Posterior cingulate gyrus (tissue), 11 donors: ENCODE measurements at regions not wholly inside any gene's neighbourhood (a gene's known extent, or its start where the extent isn't known, plus 50 kb on each side); places are given as distances from the start of the nearest gene placed in this dataset.
"Not testable (repeated sequence)": the region's sequence is repeated elsewhere in the genome, so short reads cannot be mapped to it uniquely, and the experiment has no call there.

Source experiments
- DNase-seq, 10 donors: peaks; one replicate each; pipeline versions ENCODE4 v3.0.0 to v3.0.0-alpha.2; 2020 to 2021; ENCODE audit warnings: mixed read lengths in 3 of 10
- intact Hi-C: fragments of 100-400 bp; cut with DNase I; formaldehyde crosslinking; loops from one replicate; pipeline ENCODE4 v1.15.1; 2023

- no peak for DNase-seq
- intact Hi-C loops: no loop called here
Observed at GRCh38 chr18:60020107-60020925, 120.5 kb downstream of the PMAIP1 start.

DNA sequence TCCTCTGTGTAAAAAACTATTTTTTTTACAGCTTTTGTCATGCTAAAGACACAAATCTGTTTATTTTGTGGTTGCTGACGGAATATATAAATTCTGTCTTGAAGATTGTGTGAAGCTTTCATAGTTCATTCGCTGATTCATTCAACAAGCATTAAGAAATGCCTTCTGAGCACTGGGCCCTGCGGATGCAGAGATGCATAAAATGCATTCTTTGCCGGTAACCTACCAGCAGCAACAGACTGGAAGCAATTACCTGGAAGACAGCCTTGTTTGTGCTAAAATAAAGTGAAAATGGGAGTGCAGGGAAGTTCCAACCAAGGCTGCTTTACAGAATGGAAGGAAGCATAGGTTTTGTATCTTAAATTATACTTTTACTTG, 119.7 kb downstream of the PMAIP1 start:
- no peak for DNase-seq

GRCh38 chr18:60018618-60019462, 119.0 kb downstream of the PMAIP1 start:
- intact Hi-C loops: no loop called here
- DNase-seq: no peak

More for the DNA sequence above, 119.7 kb downstream of the PMAIP1 start:
- intact Hi-C loops: no loop called here

- intact Hi-C loops, DNase-seq: not testable (repeated sequence)
Observed at GRCh38 chr18:60018134-60018533, 118.3 kb downstream of the PMAIP1 start.

DNA sequence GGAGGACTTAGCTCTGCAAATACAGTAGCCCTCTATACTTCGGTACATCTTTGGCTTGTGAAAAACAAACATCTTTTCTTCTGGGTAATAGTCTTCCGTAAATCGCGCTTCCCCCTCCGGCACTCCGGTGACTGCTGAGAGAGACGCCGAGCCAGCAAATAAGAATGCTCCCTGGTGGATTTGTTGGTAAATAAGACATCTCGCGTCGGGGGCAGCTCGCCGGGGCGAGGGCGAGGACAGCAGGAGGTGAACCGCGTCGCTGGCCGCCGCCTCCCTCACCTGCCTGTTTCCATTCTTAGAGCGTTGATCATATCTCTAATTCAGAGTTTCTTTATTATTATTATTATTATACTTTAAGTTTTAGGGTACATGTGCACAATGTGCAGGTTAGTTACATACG, 117.6 kb downstream of the PMAIP1 start:
- intact Hi-C loops: no loop called here
- peak in 1 of 10 donors; percentile 34 for DNase-seq

DNA sequence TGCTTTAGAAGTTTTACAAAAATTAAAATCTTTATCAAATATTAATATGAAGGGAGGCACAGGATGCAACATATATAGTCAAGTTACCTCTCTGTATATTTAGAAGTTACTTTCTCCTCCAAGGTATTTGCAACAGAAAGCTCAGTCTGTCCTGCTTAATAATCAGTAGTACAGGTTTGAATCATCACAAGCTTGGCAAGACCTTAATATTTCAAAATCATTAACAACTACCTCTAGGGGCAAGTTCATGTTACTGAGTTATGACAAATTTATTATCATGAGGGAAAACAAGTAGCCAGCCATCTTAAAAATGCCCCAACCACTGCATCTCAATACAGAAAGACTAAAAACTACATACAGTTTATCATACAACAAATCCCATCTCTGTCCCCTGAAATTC, 116.0 kb downstream of the PMAIP1 start:
- intact Hi-C loops, DNase-seq: not testable (repeated sequence)

DNA sequence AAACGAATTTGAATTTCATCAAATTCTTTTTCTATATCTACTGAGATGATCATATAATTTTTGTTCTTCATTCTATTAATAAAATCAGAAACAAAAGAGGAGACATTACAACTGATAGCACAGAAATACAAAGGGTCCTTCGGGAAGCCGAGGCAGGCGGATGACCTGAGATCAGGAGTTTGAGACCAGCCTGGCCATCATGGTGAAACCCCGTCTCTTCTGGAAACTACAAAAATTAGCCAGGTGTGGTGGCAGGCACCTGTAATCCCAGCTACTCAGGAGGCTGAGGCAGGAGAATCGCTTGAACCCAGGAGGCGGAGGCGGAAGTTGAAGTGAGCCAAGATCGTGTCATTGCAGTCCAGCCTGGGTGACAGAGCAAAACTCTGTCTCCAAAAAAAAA, 113.4 kb downstream of the PMAIP1 start:
- intact Hi-C loops: not testable (repeated sequence)
- DNase-seq: peak in 1 of 10 donors; percentile 65

- intact Hi-C loops: no loop called here
- peak in 2 of 10 donors; percentile 65 to 70 for DNase-seq
Observed at GRCh38 chr18:60010984-60011383, 111.2 kb downstream of the PMAIP1 start.

- DNase-seq: peak in 1 of 10 donors; percentile 62
- intact Hi-C loops: no loop called here
Observed at GRCh38 chr18:60010513-60010912, 110.7 kb downstream of the PMAIP1 start.

DNA sequence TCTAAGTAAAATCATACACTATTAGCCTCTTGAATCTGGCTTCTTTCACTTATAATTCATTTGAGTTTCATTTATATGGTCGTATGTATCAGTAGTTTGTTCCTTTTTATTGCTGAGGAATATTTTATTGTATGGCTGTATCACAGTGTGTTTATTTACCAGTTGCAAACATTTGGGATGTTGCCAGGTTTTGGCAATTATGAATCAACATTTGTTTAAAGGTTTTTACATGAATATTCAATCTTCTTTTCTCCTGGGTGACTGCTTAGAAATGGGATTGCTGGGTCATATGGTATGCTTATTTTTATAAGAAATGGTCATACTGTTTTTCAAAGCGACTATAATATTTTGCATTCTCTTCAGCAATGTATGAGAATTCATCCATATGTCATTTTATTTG, 107.9 kb downstream of the PMAIP1 start:
- intact Hi-C loops: no loop called here
- DNase-seq: no peak

DNA sequence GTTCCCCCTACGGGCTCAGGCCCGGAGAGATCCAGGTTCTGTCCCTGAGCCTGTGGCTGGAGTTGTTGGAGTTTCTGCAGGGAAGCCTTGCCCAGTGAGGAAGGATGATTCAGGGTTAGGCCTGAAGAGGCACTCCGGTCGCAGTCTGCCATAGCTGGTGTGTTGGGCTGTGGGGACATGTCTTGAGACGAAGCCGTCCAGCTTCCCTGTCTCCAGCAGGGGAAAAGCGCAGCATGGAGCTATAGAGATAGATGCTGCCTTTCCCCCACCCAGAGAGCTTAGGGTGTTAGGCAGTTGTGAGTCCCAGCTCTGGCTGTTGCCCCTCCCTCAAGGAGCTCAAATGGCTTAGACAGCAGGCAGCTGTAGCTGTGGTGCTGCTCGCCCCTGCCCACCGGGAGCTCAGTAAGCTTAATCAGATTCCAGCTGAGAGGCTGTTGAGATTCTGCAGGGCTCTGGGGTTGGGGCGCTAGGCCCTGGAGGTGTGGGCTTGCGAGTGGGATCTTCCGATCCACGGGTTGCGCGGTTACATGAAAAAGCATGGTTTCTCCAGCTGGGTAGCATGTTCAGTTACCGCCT, 103.9 kb downstream of the PMAIP1 start:
- intact Hi-C loops: no loop called here
- DNase-seq: no peak

DNA sequence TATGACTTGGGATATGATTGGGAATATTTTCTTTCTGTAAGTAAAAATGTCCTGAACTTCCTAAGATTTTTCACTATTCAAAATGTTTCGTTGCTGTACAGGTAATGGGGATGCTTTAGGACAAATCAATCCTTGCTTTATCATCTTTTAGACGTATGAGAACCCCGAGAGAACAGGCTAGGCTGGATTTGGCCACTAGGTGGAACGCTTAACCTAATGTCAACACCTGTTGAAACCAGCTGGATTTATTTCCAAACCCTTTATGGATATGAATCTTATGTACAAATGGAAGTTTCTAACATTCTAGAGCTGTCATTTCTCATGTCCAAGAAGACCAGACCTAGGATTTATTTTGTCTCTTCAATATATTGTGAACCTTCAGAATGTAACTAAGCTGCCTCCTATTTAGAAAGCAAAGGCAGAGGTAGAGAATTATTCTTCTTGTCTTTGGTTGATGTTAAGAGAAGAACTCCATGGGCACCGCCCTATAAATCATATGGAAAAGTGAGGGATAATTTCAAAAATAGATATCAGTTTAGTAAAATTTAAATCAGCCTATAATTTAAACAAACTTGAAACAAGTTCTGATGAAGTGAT, 96.7 kb downstream of the PMAIP1 start:
- intact Hi-C loops: no loop called here
- DNase-seq: peak in 3 of 10 donors; percentile 25 to 50 (median 32)

- no peak for DNase-seq
- intact Hi-C loops: no loop called here
Observed at GRCh38 chr18:59994357-59994756, 94.6 kb downstream of the PMAIP1 start.

- DNase-seq: no peak
- intact Hi-C loops: no loop called here
Observed at GRCh38 chr18:59993560-59993959, 93.8 kb downstream of the PMAIP1 start.

GRCh38 chr18:59990121-59990823, 90.5 kb downstream of the PMAIP1 start:
- no peak for DNase-seq

DNA sequence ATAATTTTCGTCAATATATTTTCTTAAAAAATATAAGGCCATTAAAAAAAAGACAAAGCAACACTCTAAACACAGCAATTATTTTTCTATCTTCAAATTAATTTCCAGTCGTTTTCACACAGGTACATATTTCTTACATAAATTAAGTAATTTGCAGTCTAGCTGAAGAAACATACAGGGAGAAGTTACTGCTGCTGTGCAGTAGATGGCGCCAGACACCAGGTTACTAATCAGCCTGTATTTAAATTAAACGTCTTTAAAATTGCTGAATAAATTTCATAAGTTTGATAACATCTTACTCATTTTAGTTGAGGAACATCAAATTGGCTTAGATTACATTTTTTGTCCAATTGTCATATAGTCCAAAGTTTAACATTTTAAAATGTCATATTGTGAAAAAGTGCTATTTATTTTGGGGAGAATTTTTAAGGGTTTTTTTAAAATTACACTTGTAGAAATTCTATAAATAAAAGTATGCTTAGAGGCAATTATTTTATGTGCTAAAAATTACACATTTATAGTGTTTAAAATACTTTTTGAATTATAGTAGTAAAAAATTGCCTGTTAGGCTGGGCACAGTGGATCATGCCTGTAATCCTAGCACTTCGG, 88.4 kb downstream of the PMAIP1 start:
- intact Hi-C loops: loop anchor here (1.0 kb wide), 1 partner anchor 561 kb away; no protein-coding TSS in a partner anchor
- DNase-seq: peak in 7 of 10 donors; percentile 51 to 86 (median 64)

More at GRCh38 chr18:59990121-59990823, 90.5 kb downstream of the PMAIP1 start:
- intact Hi-C loops: no loop called here

DNA sequence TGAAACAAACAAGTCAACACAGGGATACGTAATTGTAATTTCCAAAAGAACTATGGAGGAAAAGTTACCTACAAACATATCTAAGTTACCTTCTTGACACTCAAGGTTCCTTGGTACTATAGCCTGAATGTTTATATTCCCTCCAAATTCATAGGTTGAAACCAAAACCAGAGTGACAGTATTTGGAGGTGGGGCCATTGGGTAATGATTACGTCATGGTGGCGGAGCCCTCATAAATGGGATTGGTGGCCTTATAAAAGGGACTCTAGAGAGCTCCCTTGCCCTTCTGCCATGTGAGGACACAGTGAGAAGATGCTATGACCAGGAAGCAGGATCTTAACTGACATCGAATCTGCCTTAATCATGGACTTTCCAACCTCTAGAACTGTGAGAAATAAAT, 87.3 kb downstream of the PMAIP1 start:
- no peak for DNase-seq
- intact Hi-C loops: no loop called here

DNA sequence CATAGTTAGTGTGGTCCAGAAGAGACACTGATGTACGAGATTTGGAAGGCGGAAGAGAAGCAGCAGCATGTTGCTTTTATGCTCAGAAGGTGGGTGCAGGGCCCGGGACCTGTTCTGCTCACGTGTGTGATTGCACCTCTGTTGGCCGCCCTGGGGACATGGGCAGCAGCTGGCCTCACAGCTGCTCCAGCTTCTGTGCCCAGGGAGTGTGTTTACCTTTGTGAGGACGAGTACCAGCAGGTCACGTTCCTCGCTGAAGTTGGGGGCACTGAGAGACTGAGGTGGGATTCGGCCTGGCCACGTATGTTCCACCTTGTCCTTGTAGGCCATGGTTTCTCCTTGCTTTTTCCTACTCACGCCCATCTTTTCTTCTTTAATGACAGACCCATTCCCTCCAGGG, 86.3 kb downstream of the PMAIP1 start:
- intact Hi-C loops: no loop called here
- peak in 1 of 10 donors; percentile 57 for DNase-seq

GRCh38 chr18:59985289-59985688, 85.5 kb downstream of the PMAIP1 start:
- intact Hi-C loops: no loop called here
- DNase-seq: no peak

DNA sequence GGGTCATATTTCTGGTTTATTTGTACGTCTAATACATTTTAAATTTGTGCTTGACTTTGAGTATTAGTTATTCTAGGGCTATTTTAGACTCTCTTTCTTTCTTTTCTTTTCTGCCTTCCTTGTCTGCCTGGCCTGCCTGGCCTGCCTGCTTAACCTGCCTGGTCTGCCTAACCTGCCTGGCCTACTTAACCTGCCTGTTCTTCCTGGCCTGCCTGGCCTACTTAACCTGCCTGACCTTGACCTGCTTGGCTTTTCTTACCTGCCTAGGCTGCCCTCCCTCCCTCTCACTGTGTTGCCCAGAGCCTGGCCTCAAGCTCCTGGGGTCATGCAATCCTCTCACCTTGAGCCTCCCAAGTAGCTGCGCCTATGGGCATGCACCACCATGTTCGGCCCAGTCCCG, 83.7 kb downstream of the PMAIP1 start:
- intact Hi-C loops: no loop called here
- no peak for DNase-seq
